K562 (cell line): ENCODE measurements at regions not wholly inside any gene's neighbourhood (a gene's known extent, or its start where the extent isn't known, plus 50 kb on each side); places are given as distances from the start of the nearest gene placed in this dataset.

Experiments
- MIER1 ChIP-seq: fragments of 450-650 bp; IDR thresholded peaks from 2 replicates; pipeline ENCODE4 v1.6.1; 2016; ENCODE audit warnings: antibody characterized with exemption, mild to moderate bottlenecking, low read depth
- YY1 ChIP-seq, 3 experiments: IDR thresholded peaks; 2 replicates each; pipeline ENCODE4 v1.6.1; 2011; ENCODE audit warnings: low read length in 2 of 3, mild to moderate bottlenecking in 2 of 3, moderate library complexity in 2 of 3, borderline replicate concordance in 1 of 3, control low read depth in 1 of 3, low read depth in 1 of 3; ENCODE audit not compliant: insufficient read depth in 3 of 3, insufficient replicate concordance in 2 of 3, control insufficient read depth in 1 of 3, insufficient read length in 1 of 3; ENCODE audit errors: extremely low read depth in 1 of 3
- ZNF23 ChIP-seq: fragments of 250-450 bp; sonication (Bioruptor Pico); IDR thresholded peaks from 2 replicates; pipeline ENCODE4 v1.4.0; 2020; ENCODE audit warnings: mild to moderate bottlenecking
- TF ChIP-seq, protein P1 (sequence below): sonication (generic); formaldehyde crosslinking; IDR thresholded peaks from 2 replicates; pipeline ENCODE4 v1.8.1; 2023; ENCODE audit warnings: mild to moderate bottlenecking, missing genetic modification reagents
- TF ChIP-seq, protein P2 (sequence below): fragments of 450-650 bp; formaldehyde crosslinking; IDR thresholded peaks from 2 replicates; pipeline ENCODE4 v1.4.0; 2020; ENCODE audit warnings: mild to moderate bottlenecking, moderate library complexity
- TF ChIP-seq, protein P3 (sequence below), 3 experiments: IDR thresholded peaks in 2 of 3; conservative IDR thresholded peaks in 1 of 3; 2 replicates each; pipeline ENCODE4 v1.5.1; 2011 to 2012; ENCODE audit warnings: low read length in 3 of 3, mild to moderate bottlenecking in 3 of 3, control low read depth in 2 of 3, improper control_type of control experiment in 1 of 3, inconsistent platforms in 1 of 3, low read depth in 1 of 3, mixed read lengths in 1 of 3, moderate library complexity in 1 of 3; ENCODE audit not compliant: insufficient read depth in 2 of 3

DNA sequence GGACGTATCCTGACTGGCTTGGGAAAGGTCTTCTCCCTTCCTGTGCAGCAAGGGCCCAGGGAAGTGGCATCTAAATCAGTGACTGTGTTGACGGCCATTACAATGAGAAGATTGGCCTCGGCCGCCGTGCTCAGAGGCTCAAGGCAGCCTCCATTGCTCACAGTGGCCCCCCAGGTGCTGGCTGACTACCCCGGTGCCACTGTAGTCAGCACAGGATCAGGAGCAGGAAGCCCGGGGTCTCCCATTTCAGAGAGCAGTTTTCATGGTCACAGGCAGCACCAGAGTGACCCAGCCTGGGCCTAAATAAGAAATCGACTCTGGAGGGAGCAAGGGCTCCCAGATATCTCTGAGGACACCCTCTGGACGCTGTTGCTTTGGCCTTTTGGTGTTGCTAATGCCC is 219.4 kb upstream of the ARL4C start:
- TF ChIP-seq MIER1 (no peak), ZNF23 (CRISPR knock-in tag) (no peak), YY1 (IDR thresholded peaks at IDR 0.05; ENCODE audit: borderline replicate concordance in 1 of 3, control insufficient read depth in 1 of 3, extremely low read depth in 1 of 3, insufficient read depth in 3 of 3, insufficient read length in 1 of 3, insufficient replicate concordance in 2 of 3, low read depth in 1 of 3, low read length in 2 of 3) (no peak)
- TF ChIP-seq, protein P1, sequence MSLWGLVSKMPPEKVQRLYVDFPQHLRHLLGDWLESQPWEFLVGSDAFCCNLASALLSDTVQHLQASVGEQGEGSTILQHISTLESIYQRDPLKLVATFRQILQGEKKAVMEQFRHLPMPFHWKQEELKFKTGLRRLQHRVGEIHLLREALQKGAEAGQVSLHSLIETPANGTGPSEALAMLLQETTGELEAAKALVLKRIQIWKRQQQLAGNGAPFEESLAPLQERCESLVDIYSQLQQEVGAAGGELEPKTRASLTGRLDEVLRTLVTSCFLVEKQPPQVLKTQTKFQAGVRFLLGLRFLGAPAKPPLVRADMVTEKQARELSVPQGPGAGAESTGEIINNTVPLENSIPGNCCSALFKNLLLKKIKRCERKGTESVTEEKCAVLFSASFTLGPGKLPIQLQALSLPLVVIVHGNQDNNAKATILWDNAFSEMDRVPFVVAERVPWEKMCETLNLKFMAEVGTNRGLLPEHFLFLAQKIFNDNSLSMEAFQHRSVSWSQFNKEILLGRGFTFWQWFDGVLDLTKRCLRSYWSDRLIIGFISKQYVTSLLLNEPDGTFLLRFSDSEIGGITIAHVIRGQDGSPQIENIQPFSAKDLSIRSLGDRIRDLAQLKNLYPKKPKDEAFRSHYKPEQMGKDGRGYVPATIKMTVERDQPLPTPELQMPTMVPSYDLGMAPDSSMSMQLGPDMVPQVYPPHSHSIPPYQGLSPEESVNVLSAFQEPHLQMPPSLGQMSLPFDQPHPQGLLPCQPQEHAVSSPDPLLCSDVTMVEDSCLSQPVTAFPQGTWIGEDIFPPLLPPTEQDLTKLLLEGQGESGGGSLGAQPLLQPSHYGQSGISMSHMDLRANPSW (CRISPR knock-in tag): no peak
- TF ChIP-seq, protein P2, sequence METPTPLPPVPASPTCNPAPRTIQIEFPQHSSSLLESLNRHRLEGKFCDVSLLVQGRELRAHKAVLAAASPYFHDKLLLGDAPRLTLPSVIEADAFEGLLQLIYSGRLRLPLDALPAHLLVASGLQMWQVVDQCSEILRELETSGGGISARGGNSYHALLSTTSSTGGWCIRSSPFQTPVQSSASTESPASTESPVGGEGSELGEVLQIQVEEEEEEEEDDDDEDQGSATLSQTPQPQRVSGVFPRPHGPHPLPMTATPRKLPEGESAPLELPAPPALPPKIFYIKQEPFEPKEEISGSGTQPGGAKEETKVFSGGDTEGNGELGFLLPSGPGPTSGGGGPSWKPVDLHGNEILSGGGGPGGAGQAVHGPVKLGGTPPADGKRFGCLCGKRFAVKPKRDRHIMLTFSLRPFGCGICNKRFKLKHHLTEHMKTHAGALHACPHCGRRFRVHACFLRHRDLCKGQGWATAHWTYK (CRISPR knock-in tag): no peak
- TF ChIP-seq, protein P3, sequence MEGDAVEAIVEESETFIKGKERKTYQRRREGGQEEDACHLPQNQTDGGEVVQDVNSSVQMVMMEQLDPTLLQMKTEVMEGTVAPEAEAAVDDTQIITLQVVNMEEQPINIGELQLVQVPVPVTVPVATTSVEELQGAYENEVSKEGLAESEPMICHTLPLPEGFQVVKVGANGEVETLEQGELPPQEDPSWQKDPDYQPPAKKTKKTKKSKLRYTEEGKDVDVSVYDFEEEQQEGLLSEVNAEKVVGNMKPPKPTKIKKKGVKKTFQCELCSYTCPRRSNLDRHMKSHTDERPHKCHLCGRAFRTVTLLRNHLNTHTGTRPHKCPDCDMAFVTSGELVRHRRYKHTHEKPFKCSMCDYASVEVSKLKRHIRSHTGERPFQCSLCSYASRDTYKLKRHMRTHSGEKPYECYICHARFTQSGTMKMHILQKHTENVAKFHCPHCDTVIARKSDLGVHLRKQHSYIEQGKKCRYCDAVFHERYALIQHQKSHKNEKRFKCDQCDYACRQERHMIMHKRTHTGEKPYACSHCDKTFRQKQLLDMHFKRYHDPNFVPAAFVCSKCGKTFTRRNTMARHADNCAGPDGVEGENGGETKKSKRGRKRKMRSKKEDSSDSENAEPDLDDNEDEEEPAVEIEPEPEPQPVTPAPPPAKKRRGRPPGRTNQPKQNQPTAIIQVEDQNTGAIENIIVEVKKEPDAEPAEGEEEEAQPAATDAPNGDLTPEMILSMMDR (IDR thresholded peaks at IDR 0.05 in 2 of 3, conservative IDR thresholded peaks at IDR 0.05 in 1 of 3; ENCODE audit: insufficient read depth in 2 of 3, low read depth in 1 of 3, low read length in 3 of 3): no peak
